ENCODE measurements at regions not wholly inside any gene's neighbourhood (a gene's known extent, or its start where the extent isn't known, plus 50 kb on each side); places are given as distances from the start of the nearest gene placed in this dataset.

DNA sequence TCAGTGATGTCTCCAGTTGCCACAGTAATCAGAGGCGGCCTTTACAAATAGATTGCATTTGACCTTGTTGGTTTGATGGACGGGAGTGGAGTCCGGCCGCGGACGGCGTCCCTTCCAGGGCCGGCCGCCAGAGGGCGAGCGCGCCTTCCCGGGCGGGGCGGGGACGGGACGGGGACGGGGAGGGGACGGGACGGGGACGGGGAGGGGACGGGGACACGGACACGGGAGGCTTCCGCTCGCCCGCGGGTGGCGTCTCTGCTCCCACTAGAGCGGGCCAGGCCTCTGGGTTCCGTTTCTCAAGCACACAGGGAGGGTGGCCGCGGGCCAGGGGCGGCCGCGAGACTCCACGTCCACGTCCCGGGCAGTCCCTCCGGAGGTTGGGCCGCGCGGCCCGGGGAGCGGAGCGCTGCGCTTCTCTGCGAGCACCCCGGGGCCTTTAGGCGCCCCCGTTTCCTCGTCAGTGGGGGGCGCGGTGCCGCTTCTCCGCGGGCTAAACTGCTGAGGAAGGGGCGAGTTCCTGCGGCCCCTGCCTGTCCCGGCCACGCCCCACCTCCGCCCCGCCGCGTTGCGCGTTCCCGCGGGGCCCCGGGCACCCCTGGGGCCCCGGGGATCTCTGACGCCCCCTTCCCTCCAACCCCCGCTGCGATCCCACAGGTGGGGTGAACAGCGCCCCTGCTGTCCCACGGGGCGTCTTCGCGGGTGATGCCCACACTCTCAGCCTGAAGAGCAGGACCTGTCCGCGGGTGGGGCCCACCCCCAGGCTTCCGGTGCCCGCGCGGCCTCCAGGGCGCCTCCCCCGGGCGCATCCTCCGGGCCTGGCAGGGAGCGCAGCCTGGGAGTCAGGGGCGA lies 84.2 kb upstream of the MKI67 start:
- H3K9me3 ChIP-seq (ENCODE audit: control insufficient read depth, low read length), result no peaks in the 10 kb centered on the region
- H3K4me1 ChIP-seq (ENCODE audit: control insufficient read depth, insufficient read depth, low read length), result no peaks in the 10 kb centered on the region
- H3K4me3 ChIP-seq (ENCODE audit: low read length), result peak overlapping the region; percentile 48
- H3K36me3 ChIP-seq (ENCODE audit: control insufficient read depth, insufficient read depth, low read length), result no peaks in the 10 kb centered on the region
- peak overlapping the region; percentile 73 for H3K9ac ChIP-seq (ENCODE audit: low read length)
- peaks cover 5% of the 10 kb centered on the region for H3K27me3 ChIP-seq (ENCODE audit: control insufficient read depth, insufficient read depth, low read length)

DNA sequence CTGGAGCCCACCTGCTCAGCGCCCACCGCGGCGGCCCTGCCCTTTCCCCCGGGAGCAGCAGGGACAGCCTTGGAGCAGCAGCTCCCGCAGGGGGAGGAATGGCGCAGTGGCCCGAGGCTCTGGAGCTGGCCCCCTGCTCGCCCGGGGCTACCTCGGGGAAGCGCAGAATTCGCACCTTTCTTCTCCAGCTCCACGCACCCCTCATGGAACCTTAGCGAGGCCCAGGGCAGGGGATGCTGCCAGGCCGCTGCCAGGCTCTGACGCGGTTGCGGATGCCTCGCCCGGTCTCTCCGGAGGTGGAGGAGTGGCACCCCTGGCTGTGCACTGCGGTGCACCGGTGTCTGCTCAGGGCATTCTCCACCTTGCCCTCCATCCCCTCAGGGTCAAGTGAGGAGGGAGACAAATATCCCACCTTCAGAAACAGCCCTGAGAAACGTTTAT lies 84.9 kb upstream of the MKI67 start:
- H3K4me3 ChIP-seq (ENCODE audit: low read length), result no peak overlapping the region
- peaks cover 5% of the 10 kb centered on the region for H3K27me3 ChIP-seq (ENCODE audit: control insufficient read depth, insufficient read depth, low read length)
- H3K9ac ChIP-seq (ENCODE audit: low read length), result no peak overlapping the region
- H3K36me3 ChIP-seq (ENCODE audit: control insufficient read depth, insufficient read depth, low read length), result no peaks in the 10 kb centered on the region
- no peaks in the 10 kb centered on the region for H3K4me1 ChIP-seq (ENCODE audit: control insufficient read depth, insufficient read depth, low read length)
- no peaks in the 10 kb centered on the region for H3K9me3 ChIP-seq (ENCODE audit: control insufficient read depth, low read length)

DNA sequence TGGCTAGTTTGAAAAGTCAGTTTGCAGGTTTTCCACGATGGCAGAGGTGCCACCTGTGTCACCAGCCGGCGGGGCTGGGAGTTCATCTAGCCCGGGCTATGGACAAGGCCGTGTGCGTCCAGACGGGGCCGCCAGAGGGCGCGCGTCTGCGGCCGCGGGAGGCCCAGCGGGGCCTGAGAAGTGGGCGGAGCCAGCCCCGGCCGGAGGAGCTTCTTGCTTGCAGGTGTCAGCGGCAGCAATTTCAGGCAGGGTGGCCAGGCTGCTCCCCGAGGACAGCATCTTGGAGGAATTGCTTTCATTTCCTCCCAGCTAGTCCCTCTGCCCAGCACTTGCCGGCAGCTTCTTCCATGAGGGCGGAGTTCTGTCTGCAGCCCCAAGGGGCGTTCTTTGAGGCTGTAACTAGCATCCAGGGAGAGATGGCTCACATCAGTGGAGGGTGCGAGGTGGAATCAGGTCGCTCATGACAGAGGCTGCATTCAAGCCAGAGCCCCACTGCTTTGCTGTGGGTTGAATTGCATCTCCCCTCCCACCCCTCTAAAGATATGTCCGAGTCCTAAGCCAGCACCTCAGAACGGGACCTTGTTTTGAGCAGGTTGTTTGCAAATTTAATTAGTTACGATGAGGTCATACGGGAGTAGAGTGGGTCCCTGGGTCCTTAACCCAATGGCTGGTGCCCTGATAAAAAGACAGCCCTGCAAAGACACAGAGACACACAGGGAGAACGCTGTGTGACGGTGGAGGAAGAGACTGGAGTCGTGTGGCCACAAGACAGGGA lies 85.9 kb upstream of the MKI67 start:
- no peaks in the 10 kb centered on the region for H3K4me1 ChIP-seq (ENCODE audit: control insufficient read depth, insufficient read depth, low read length)
- H3K9me3 ChIP-seq (ENCODE audit: control insufficient read depth, low read length), result no peaks in the 10 kb centered on the region
- H3K27me3 ChIP-seq (ENCODE audit: control insufficient read depth, insufficient read depth, low read length), result peaks cover 5% of the 10 kb centered on the region
- no peak overlapping the region for H3K9ac ChIP-seq (ENCODE audit: low read length)
- no peak overlapping the region for H3K4me3 ChIP-seq (ENCODE audit: low read length)
- H3K36me3 ChIP-seq (ENCODE audit: control insufficient read depth, insufficient read depth, low read length), result no peaks in the 10 kb centered on the region

DNA sequence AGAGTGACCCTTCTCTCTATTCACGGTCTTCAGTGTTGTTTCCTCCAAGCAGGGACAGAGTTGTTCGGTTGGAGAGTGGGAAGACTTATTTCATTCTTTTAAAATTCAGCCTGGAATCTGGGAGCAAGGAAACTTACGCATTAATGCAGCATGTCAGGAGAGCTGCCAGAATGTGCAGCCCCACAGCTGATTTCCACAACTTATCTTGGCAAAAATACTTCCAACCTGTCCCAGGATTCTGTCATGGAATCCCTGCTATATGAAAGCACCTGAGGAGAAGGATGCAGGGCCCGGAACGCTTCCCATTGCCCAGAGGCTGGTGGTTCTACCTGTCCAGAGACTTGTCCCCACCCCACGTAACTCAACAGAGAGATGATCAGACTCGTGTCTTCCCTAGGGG lies 86.9 kb upstream of the MKI67 start:
- Histone ChIP-seq H3K36me3 (ENCODE audit: control insufficient read depth, insufficient read depth, low read length) (no peaks in the 10 kb centered on the region), H3K4me1 (ENCODE audit: control insufficient read depth, insufficient read depth, low read length) (no peaks in the 10 kb centered on the region), H3K9ac (ENCODE audit: low read length) (no peak overlapping the region), H3K27me3 (ENCODE audit: control insufficient read depth, insufficient read depth, low read length) (peaks cover 5% of the 10 kb centered on the region), H3K9me3 (ENCODE audit: control insufficient read depth, low read length) (no peaks in the 10 kb centered on the region), H3K4me3 (ENCODE audit: low read length) (no peak overlapping the region)

DNA sequence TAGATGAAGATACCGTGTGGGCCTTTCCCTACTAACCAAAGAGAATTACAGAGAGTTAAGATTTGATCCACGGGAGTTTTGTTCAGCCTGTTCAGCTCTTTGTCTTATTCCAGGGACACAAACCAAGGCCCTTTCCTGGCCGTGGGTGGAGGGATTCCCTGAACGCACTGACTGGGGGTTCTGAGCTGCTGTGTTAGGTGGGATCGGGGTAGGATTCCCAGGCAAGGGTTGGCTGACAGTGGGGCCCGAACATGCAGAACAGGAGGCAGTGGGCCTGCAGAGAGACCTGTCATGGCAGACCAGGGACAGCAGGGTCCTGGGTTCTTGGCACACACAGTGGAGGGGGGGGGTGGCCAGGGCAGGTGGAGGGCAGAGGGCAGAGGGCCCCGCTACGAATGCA lies 89.5 kb upstream of the MKI67 start:
- Histone ChIP-seq H3K4me1 (ENCODE audit: control insufficient read depth, insufficient read depth, low read length) (no peaks in the 10 kb centered on the region), H3K4me3 (ENCODE audit: low read length) (no peak overlapping the region), H3K27me3 (ENCODE audit: control insufficient read depth, insufficient read depth, low read length) (peaks cover 5% of the 10 kb centered on the region), H3K36me3 (ENCODE audit: control insufficient read depth, insufficient read depth, low read length) (no peaks in the 10 kb centered on the region), H3K9ac (ENCODE audit: low read length) (no peak overlapping the region), H3K9me3 (ENCODE audit: control insufficient read depth, low read length) (no peaks in the 10 kb centered on the region)

DNA sequence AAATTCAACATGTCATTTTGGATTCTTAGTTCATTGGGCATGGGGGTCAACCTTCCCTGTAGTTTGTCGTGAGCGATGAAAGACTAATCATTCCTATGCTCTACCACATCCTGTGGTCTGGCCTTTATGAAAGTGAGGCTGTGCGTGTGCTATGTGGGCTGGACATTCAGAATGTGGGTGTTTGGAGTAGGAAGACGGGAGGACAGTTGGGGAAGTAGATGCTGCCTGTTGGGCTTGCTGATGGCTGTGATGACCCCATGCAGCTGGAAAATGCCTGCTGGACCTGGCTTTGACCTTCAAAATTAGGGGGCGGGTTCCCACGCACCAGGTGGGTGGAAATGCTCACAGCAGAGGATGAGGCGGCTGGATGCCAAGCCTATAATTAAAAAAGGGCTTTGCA lies 90.9 kb upstream of the MKI67 start:
- no peak overlapping the region for H3K9ac ChIP-seq (ENCODE audit: low read length)
- no peaks in the 10 kb centered on the region for H3K9me3 ChIP-seq (ENCODE audit: control insufficient read depth, low read length)
- no peak overlapping the region for H3K4me3 ChIP-seq (ENCODE audit: low read length)
- peaks cover 5% of the 10 kb centered on the region for H3K27me3 ChIP-seq (ENCODE audit: control insufficient read depth, insufficient read depth, low read length)
- H3K4me1 ChIP-seq (ENCODE audit: control insufficient read depth, insufficient read depth, low read length), result no peaks in the 10 kb centered on the region
- no peaks in the 10 kb centered on the region for H3K36me3 ChIP-seq (ENCODE audit: control insufficient read depth, insufficient read depth, low read length)

DNA sequence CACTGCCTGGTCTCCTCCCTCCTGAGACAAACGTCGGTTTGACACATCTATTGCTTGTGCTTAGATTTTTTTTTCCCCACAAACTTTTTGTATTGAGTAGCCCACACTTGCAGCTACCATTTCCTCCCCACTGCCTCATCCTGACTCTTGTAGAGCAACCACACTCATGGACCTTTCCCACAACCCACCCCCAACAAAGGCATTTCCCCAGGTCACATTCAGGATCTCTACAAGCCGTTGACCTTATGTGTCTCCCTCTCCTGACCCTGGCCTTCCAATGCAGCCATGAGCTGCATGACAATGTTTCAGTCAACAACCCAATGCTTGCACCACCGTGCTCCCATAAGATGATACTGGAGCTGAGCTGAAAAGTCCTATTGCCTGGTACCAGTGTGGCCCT lies 91.9 kb upstream of the MKI67 start:
- Histone ChIP-seq H3K27me3 (ENCODE audit: control insufficient read depth, insufficient read depth, low read length) (no peaks in the 10 kb centered on the region), H3K9ac (ENCODE audit: low read length) (no peak overlapping the region), H3K36me3 (ENCODE audit: control insufficient read depth, insufficient read depth, low read length) (no peaks in the 10 kb centered on the region), H3K4me3 (ENCODE audit: low read length) (no peak overlapping the region), H3K4me1 (ENCODE audit: control insufficient read depth, insufficient read depth, low read length) (no peaks in the 10 kb centered on the region), H3K9me3 (ENCODE audit: control insufficient read depth, low read length) (no peaks in the 10 kb centered on the region)

DNA sequence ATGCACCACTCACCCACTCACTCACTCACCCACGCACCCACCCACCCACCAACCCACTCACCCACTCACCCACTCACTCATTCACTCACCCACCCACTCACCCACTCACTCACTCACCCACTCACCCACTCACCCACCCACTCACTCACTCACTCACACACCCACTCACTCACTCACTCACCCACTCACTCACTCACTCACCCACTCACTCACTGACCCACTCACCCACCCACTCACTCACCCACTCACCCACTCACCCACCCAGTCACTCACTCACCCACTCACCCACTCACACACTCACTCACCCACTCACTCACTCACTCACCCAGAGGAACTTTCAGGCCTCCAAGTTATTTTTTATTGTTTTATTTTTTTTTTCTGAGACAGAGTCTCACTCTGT lies 93.1 kb upstream of the MKI67 start:
- Histone ChIP-seq H3K9me3 (ENCODE audit: control insufficient read depth, low read length) (no peaks in the 10 kb centered on the region), H3K4me3 (ENCODE audit: low read length) (no peak overlapping the region), H3K27me3 (ENCODE audit: control insufficient read depth, insufficient read depth, low read length) (no peaks in the 10 kb centered on the region), H3K9ac (ENCODE audit: low read length) (no peak overlapping the region), H3K36me3 (ENCODE audit: control insufficient read depth, insufficient read depth, low read length) (no peaks in the 10 kb centered on the region), H3K4me1 (ENCODE audit: control insufficient read depth, insufficient read depth, low read length) (no peaks in the 10 kb centered on the region)

DNA sequence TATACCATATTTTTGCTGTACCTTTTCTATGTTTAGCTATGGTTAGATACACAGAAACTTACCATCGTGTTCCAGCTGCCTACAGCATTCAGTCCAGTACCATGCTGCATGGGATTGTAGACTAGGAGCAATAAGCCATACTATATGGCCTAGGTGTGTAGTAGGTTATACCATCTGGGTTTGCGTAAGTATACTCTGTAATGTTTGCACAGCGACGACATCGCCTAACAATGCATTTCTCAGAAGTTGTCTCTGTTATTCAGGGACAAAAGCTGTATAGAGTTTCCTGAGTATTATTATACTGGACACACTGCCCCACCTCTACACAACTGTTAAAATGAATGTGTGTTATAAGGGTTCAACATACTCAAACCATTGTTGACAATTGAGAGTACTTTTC lies 93.8 kb upstream of the MKI67 start:
- Histone ChIP-seq H3K9me3 (ENCODE audit: control insufficient read depth, low read length) (no peaks in the 10 kb centered on the region), H3K4me3 (ENCODE audit: low read length) (no peak overlapping the region), H3K9ac (ENCODE audit: low read length) (no peak overlapping the region), H3K27me3 (ENCODE audit: control insufficient read depth, insufficient read depth, low read length) (no peaks in the 10 kb centered on the region), H3K36me3 (ENCODE audit: control insufficient read depth, insufficient read depth, low read length) (no peaks in the 10 kb centered on the region), H3K4me1 (ENCODE audit: control insufficient read depth, insufficient read depth, low read length) (no peaks in the 10 kb centered on the region)

DNA sequence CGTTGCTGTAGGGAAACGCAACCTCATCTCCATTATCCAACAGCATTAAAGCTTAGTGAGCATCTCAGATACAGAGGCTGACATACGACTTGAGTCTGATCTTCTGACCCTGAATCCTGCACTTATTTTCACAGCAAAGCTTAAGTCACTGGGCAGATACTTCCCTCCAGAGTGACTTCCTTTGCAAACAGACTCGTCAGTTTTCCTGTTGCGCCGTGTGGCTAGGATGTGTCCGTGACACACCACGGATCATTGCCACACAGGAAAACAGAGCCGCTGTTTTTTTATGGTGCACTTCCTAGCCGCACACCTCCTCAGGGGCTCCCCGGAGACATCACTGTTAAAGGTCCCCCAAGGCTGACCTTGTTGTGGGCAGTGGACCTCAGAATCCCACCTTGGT lies 94.9 kb upstream of the MKI67 start:
- Histone ChIP-seq H3K36me3 (ENCODE audit: control insufficient read depth, insufficient read depth, low read length) (no peaks in the 10 kb centered on the region), H3K9me3 (ENCODE audit: control insufficient read depth, low read length) (no peaks in the 10 kb centered on the region), H3K9ac (ENCODE audit: low read length) (no peak overlapping the region), H3K27me3 (ENCODE audit: control insufficient read depth, insufficient read depth, low read length) (no peaks in the 10 kb centered on the region), H3K4me1 (ENCODE audit: control insufficient read depth, insufficient read depth, low read length) (no peaks in the 10 kb centered on the region), H3K4me3 (ENCODE audit: low read length) (no peak overlapping the region)

DNA sequence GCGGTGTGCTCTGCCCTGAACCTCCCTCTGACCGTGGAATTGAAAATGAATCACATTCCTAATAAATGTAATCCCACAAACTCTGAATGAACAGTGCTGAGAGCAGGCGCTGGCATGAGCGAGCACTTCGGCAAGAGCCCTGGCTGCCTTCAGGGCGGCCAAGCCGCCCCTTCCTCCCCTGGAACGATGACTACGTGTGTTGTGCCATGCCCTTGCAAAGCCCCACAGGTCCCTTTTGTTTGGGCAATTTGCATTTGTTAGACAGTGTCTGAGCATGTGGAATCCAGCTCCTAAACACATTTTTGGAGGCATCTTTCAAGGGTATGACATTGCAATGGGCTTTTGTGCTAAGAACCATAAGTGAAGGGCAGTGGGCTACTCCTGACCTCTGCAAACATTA lies 95.6 kb upstream of the MKI67 start:
- Histone ChIP-seq H3K9me3 (ENCODE audit: control insufficient read depth, low read length) (no peaks in the 10 kb centered on the region), H3K9ac (ENCODE audit: low read length) (no peak overlapping the region), H3K4me1 (ENCODE audit: control insufficient read depth, insufficient read depth, low read length) (no peaks in the 10 kb centered on the region), H3K27me3 (ENCODE audit: control insufficient read depth, insufficient read depth, low read length) (no peaks in the 10 kb centered on the region), H3K4me3 (ENCODE audit: low read length) (no peak overlapping the region), H3K36me3 (ENCODE audit: control insufficient read depth, insufficient read depth, low read length) (no peaks in the 10 kb centered on the region)

DNA sequence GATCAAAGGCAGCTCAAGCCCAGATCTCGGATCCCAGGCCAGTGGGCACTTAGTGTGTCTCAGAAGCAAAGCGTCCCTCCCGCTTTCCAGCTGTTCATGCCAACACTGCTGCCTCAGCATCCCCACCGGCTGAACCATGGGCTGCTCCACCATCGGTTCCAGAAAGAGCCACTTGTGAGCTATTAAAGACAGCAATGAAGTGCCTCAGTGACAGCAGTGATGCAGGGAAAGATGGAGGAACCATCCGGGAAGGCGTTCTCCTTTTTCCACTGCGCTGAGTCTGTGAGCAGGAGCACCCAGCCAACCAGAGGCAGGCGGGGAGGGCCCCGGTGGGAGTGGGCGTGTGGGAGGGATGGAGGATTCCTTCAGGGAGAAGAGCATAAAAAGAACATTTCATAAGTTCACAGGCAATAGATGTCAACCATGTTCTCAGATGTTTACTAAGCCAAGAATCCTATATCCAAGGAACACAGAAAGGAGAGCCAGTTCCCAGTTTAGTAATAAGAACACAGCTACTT lies 96.2 kb upstream of the MKI67 start:
- Histone ChIP-seq H3K4me3 (ENCODE audit: low read length) (no peak overlapping the region), H3K9ac (ENCODE audit: low read length) (no peak overlapping the region), H3K36me3 (ENCODE audit: control insufficient read depth, insufficient read depth, low read length) (no peaks in the 10 kb centered on the region), H3K9me3 (ENCODE audit: control insufficient read depth, low read length) (no peaks in the 10 kb centered on the region), H3K4me1 (ENCODE audit: control insufficient read depth, insufficient read depth, low read length) (no peaks in the 10 kb centered on the region), H3K27me3 (ENCODE audit: control insufficient read depth, insufficient read depth, low read length) (no peaks in the 10 kb centered on the region)

Data from mucosa of stomach (tissue), 1 donor.